GM19467 (cell line): ENCODE measurements at regions not wholly inside any gene's neighbourhood (a gene's known extent, or its start where the extent isn't known, plus 50 kb on each side); places are given as distances from the start of the nearest gene placed in this dataset.

Experiments used
- ATAC-seq: cut with Tn5 transposase; IDR thresholded peaks from one replicate; pipeline ENCODE4 v1.9.1; 2021; ENCODE audit warnings: mild to moderate bottlenecking, moderate library complexity; ENCODE audit not compliant: unreplicated experiment

DNA sequence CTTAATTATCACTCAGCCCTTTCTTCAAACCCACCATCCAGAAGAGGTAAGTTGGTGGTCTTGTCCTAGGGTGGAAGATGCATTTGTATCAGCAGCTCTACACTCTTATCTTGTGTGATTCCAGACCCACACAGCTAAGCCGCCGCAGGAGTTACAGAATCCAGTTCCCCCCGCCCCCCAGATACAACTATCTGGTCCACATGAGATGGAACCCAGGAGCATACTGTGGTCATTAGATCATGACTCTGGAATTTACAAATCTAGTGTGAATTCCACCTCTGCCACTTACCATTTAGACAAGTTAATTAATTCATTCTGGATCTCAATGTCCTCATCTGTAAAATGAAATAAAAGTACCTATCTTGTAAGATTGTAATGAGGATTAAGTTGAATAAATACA is 486.4 kb downstream of the BCL11A start:
- no peak for ATAC-seq

DNA sequence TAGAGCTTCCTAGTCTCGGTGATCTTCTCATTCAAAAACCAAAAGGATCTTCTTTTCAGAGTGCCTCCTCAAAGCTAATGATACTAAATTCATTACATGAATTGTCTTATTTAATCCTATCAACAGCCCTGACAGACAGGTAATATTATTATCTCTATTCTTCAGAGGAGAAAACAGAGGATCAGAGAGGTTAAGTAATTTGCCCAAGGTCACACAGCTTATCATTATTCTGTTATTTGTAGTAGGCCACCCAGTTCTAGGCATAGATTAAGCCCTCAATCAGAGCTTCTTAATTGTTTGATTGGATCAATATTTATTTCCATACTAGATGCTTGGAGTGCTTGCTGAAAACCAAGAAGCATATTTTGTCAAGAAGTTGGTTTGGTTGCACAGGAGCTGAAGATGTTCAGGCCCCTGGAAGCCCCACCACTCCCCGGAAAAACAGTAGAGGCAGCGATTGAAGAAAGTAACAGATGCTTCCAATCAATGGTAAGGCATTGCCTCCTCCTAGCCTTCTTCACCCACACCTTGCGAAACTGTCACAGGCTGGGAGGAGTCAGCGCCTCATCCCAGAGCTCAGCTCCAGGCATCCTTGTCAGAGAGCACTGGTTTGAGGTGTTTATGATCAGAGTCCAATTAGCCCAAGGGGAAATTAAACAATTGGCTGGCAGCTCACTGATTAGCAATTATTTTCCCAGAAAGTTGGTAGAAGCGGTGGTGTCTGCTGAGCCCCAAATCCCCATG is 487.2 kb downstream of the BCL11A start:
- no peak for ATAC-seq

DNA sequence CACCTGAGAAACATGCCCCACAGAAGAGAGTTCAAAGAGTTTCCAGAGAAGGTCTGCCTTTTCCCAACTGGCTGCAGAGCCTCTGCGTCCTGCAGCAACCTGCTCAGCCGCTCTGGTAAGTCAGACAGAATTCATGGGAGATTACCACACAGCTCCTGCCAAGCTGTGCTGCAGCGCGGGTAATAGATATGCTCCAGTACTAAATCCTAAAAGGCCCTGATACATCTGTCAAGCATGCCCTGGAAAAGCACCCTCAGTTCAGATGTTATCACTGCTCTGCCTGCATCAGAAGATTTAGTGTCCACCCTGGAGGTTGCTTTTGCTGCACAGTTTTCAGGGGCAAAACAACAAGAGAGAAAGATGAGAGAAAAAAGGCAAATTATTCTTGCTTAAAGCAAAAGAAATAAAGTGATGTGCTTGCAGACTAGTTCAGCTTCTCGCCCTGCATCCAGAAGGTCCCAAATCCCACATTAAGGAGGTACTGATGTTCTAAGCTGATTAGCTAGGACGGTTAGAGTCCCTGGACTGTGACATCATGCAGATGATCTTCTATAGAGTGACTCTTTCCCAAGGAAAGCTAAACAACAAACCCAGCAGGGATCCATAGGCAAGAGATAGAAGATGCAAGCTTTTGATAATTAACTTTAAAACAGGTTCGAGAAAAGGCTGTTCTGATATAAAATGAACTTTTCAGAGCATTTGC is 488.6 kb downstream of the BCL11A start:
- ATAC-seq = no peak

DNA sequence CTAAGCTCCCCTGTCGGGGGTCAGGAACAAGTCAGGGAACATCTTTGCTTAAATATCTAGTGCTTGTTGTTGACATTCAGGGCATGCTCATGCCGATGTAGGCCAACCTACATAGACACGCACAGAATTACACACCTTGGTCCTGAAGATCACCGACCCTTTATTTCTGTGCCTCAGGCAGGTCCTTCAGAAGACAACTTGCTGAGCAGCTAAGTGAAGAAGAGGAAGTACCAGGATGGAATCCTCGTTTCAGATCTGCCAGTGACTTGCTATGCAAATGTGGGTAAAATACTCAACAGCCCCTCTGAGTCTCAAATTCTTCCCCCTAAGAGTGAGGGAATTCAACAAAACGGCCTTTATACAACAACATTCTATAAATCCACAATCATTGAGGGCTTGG is 494.7 kb downstream of the BCL11A start:
- no peak for ATAC-seq

DNA sequence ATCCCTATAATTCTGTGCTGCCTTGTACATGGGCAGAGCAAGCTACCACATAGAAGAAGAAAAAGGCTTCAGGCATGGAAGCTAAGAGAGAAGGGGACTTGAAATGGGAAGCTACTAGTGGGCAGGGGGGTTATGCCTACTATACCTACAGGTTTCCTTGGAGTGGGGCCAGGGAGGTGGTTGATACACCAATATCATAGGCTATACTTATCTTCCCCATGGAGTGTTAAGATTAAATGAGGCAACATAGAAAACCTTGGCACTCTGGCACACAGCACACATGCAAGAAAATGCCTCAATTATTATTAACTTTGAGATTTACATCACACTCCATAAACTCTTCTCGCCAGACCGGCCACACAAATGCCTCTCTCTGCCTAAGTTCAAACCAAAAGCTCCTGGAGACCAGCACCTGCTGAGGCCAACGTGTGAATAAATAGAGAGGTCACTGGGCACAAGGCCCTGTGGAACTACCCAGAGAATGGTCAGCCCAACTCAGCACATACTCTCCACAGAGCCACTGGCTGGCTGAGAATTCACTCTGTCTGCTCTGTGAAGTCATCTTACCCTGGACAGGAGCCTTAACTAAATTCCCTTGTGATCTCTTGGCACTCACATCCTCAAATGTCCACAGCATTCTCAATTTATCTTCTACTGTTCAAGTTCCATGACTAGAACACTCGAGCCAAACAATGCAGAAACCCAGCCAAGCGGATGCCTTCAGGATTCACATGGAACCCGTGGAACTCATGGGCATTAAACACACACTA is 498.7 kb downstream of the BCL11A start:
- no peak for ATAC-seq

DNA sequence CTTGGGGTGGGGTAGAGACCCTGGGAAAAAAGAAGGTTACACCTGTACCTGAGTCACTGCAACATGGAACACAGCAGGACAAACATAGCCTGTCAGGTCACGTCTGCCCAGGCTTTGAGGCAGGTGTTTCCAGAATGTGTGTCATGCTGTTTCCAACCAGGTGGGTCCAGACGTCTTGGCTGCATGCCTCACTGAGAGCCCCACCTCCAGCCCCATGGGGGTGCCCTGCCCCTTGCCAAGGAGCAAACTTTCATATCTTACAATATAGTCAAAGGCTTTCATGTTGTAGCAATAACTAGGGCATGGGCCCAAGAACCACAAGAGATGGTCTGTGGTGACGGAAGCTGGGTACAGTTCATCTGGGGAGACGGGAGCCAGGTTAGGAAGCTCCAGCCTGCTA is 499.7 kb downstream of the BCL11A start:
- ATAC-seq = no peak

DNA sequence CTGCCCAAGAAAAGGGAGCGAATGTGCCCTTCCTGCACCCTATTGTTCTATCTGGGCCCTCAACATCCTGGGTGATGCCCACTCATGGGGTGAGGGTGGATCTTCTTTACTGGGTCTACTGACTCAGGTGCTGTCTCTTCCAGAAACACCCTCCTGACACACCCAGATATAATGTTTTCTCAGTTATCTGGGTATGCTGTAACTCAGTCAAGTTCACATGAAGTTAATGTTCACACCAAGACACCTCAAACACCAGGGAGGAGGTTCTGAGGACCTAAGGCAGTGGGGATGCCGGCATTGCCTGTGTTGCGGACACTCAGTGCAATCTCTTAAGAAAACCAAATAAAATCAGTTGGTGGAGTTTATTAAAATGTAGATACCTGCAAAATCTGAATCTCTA is 500.9 kb downstream of the BCL11A start:
- no peak for ATAC-seq

DNA sequence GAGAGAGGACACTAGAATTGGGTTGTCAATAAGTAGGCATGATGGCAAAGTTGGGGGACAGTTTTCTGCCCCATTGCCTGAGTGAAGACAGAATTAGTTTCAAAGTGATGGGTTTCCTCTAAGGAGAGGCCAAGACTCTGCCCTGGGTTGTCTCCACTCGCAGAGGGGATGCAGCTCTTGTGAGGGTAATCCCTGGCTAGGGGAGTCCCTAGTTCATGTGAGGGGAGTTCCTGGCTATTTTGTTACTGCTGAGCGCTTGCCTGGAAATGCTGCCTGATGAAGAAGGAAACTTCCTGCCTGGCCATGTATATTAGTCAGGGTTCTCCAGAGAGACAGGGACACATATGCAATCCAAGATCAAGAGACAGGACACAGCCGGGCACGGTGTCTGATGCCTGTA is 501.5 kb downstream of the BCL11A start:
- no peak for ATAC-seq

DNA sequence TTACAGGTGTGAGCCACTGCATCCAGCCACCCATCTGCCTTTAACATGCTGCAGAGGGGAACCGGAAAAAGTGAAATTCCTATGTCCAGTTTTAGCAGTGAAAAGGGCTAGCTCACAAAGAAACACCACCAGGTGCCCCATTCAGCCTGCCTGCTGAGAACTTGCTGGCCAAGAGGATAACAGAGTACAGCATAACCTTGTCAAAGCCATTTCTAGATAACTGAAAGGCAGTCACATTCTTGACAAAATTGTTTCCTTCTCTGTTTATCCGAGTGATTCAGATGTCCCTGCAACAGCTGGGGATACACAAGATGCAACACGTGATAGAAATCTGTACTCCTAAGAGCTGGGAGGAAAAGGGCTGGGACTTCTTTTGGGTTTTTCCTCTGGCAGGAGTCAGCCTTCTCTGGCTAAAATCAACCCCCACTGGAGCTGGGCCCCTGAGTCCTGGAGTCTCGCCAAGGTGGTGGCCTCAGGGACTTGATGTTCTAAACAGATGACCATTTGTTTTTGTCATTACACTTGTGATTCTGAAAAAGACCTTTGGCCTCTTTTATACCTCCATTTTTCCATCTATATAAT is 505.4 kb downstream of the BCL11A start:
- no peak for ATAC-seq

DNA sequence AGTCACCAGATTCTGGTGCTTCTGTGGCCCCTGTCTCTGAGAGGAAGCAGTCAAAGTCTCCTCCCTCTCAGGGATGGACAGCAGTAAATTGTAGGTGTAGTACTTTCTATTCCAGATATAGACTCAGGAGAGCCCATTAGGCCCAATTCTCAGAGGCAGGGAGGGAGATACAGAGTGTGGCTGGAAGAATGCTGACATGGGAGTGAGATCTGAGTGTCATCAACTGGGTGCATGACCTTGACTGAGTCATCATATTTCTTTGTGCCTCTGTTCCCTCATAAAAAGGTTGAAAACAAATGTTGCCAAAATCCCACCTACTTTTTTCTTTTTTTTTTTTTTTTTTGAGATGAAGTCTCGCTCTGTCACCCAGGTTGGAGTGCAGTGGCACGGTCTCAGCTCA is 506.1 kb downstream of the BCL11A start:
- ATAC-seq = no peak

DNA sequence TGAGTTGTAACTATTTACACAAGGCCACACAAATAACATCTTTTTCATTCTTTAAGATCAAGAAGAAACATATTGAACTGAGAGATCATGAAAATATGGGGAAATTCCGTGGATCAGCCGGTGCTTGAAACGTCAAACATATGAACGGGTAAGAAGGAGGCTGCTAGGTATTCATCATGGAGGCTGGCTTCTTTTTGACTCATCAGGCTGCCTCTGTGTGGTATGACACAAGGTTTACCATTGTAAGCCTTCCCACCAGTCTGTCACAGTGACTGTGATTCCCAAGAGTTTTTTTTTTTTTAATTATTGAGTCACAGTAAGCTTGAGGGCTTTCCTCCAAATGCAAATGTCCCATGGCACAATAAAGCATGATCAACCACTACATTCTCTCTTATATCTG is 506.9 kb downstream of the BCL11A start:
- no peak for ATAC-seq

DNA sequence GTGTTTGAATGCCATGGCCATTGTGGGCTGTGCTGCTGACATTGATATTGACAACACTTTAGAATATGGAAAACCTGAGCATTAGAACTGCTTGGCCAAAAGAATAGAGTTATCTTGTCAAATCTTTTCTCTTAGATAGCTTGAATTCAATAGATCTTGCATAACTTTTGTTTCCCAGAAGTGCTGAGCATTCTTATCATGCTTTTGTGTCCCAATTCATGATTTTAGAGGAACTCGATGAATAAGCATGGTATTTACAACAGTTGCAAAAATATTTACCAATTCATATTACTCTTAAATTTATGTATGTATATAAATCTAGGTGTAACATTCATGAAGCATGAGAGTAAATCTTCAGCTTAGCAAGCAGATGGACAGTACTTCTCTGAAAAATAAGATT is 508.0 kb downstream of the BCL11A start:
- no peak for ATAC-seq

DNA sequence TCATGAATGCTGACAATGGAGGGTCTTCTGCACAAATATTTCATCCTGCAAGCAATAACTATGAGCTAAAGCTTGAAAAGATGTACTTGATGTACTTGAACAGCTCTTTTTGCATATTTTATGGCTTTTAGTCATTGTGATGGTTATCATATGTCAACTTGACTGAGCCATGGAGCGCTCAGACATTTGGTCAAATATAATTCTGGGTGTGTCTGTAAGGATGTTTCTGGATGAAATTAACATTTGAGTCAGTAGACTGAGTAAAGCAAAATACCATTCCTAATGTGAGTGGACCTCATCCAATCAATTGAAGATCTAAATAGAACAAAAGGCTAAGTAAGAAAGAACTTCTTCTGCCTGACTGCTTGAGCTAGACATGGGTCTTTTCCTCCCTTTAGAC is 509.0 kb downstream of the BCL11A start:
- no peak for ATAC-seq

DNA sequence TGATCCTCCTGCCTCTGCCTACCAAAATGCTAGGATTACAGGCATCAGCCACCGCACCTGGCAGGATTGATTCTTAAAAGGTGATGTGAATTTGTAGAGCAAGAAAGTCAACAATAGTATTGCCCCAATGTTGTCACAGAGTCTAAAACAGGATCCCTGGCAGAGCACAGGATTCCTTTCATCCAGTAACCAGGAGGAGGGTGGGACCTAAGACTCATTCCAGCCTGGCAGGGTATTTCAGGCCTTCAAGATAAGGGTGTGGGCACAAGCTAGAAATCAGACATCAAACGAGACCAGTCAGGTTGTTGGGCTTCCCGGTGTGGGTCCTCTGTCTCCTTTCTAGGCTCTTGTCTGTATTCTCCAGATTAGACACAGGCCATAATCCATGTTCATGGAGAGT is 511.4 kb downstream of the BCL11A start:
- ATAC-seq = no peak

DNA sequence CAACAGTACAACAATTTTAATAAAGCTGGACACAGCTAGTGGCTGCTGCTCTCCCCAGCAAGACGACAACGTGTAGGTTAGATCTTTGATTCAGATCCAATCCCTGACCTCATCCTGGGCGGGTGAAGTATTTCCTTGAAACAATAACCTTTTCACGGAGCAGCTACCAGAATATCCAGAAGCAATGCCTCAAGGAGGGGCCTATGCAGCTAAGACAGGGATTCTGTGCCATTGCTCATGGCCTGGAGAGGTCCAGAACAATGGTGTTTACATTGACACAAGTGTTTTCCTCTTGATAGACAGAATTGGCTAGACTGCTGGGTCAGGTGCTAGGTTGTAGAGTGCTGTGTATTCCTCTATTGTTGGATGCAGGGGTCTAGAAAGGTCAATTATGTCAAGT is 520.1 kb downstream of the BCL11A start:
- no peak for ATAC-seq

DNA sequence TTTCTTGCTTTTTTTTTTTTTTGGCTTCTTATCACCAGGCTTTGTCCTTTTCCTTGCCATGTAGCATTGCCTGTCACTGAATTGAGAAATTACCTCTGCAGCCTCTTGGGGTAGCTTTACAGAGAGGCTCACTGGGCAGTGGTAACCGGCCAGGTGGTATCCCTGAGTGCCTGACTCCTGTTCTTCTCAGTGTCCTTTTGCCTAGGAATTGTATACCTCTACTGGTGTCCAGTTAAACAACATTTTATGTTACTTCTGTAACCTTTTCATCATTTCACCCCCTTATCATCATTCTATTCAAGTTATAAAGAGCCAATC is 523.9 kb downstream of the BCL11A start:
- ATAC-seq = no peak

DNA sequence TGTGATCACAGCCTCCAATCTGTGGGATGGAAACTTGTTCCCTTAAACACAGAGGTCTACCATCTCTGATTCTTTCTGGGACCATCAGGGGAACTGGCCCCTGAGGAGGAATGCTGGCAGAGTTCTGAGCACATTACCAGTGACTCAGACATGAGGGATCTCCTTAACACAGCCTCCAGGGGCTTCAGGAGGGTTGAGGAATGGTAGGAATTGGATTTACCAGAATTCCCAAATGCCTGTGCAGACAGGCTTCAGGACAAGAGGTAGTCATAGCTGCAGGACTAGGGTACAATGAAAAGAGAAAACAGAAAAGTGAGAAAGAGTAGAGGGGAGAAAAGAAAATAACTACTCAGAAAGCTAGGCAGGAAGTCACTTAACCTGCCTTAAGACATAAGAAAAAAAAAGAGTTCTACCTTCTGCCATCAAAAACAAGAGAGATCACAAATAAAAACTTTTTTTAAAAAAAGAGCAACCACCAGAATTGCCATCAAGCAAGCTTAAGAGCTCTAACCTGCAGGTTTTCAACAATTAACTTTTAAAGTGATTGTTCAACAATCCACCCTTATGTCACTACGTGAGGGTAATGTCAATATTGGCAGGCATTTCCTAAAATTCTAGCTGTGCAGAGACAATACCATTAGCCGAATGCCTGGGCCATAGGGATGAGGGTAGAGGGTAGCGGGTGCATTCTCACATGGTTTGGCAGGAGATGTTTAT is 524.4 kb downstream of the BCL11A start:
- ATAC-seq = no peak

DNA sequence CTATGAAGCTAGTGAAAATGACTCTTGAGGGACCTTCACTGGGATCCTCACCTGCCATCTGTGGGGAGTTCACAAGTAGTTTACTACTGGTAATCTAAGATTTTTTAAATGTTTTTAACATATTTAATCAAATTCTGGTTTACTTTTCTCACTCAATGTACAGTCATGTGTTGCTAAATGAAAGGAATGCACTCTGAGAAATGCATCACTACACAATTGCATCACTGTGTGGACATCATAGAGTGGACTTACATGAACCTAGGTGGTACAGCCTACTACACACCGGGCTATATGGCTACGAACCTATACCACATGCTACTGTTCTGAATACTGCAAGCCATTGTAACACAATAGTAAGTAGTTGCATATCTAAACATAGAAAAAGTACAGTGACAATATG is 528.0 kb downstream of the BCL11A start:
- no peak for ATAC-seq

DNA sequence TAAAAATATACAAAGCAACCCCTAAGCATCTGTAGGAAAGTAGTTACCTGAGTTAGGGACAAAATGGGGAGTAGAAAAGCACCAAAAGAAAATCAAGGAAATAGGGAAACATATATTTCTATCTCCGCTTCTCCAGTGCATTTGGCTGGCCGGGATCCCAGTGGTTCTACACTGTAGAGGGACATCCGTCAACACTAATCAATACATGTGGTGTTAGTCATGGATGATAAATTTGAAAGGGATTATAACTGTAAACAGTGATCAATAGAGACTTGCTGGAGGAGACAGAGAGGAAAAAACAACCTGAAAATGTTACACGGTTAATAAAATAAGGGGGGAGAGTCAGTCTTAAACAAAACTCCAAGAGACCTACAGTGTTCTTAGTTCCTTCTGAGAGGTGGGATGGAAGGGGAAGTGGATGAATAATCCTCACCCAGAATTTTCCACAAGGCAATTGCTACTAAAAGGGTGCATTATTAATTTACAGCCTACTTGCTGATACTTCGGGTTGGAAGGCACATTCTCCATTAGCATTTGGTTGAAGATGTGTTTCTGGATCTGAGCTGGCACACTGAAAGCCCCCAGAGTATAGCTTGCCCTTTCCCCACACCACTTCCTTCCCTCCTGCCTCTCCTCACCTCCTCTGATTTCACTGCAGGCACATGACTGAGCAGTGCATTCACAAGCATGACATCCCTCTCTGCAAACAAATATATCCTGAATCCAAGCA is 530.0 kb downstream of the BCL11A start:
- ATAC-seq = no peak

DNA sequence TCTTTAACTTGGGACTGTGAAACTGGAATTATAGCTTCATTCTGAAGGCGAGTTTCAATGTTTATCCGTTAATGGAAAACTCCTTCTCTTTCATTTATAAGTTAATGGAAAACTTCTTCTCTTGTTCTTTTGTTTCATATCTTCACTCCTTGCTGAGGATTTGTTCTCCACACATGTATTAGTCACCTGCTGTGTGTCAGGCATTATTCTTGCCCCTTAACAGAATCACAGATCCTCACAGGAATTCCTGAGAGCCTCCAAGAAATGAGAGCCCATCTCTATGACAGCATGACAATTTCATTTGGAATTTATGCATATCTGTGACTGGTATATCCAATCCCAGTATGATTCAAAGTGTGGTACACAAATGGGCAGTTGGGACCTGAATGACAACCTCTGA is 545.8 kb downstream of the BCL11A start:
- ATAC-seq = no peak

DNA sequence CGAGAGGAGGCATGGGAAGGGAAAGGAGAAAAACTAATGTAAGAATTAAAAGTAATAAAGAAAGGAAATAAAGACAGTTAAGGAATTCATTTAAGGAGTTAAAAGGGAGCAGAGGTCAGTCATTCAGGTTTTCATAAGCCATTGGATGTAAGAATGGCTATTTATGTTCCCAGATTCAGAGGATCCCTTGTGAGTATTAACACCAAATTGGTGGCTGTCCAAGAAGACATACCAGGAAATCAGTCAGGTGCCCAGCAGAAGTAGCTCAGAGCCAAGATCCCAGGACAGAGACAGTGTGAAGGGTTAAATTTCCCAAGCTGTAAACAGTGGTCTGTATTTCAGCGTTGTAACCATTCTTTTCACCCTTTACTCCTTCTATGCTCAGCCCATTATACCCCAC is 550.4 kb downstream of the BCL11A start:
- ATAC-seq = no peak
